ENCODE measurements at regions not wholly inside any gene's neighbourhood (a gene's known extent, or its start where the extent isn't known, plus 50 kb on each side); places are given as distances from the start of the nearest gene placed in this dataset.
"Not testable (repeated sequence)": the region's sequence is repeated elsewhere in the genome, so short reads cannot be mapped to it uniquely, and the experiment has no call there.

- ChIA-PET POLR2A (no interaction called here), CTCF (no interaction called here)
- DNase-seq (ENCODE audit: extremely low spot score), result no peak
- TF ChIP-seq NFRKB (IDR thresholded peaks at IDR 0.05) (no peak), LEF1 (IDR thresholded peaks at IDR 0.05; ENCODE audit: borderline replicate concordance) (no peak), ZNF384 (IDR thresholded peaks at IDR 0.05) (no peak), FOXM1 (IDR thresholded peaks at IDR 0.05; ENCODE audit: borderline replicate concordance) (no peak)
These were observed 62.0 kb upstream of the SRD5A2 start for GRCh38 chr2:31642707-31643106.

- DNase-seq (ENCODE audit: extremely low spot score); CTCF ChIA-PET; POLR2A ChIA-PET: not testable (repeated sequence)
These were observed 51.5 kb upstream of the SRD5A2 start for GRCh38 chr2:31632201-31632600.

All from HEK293T (cell line).